Femur (tissue), 1 donor: ENCODE measurements at regions not wholly inside any gene's neighbourhood (a gene's known extent, or its start where the extent isn't known, plus 50 kb on each side); places are given as distances from the start of the nearest gene placed in this dataset.
A peak's percentile ranks its signal among the peaks of the same experiment; 100 is the strongest.

Experiments
- DNase-seq: peaks from one replicate; pipeline ENCODE4 v3.0.0-alpha.2; 2017

DNA sequence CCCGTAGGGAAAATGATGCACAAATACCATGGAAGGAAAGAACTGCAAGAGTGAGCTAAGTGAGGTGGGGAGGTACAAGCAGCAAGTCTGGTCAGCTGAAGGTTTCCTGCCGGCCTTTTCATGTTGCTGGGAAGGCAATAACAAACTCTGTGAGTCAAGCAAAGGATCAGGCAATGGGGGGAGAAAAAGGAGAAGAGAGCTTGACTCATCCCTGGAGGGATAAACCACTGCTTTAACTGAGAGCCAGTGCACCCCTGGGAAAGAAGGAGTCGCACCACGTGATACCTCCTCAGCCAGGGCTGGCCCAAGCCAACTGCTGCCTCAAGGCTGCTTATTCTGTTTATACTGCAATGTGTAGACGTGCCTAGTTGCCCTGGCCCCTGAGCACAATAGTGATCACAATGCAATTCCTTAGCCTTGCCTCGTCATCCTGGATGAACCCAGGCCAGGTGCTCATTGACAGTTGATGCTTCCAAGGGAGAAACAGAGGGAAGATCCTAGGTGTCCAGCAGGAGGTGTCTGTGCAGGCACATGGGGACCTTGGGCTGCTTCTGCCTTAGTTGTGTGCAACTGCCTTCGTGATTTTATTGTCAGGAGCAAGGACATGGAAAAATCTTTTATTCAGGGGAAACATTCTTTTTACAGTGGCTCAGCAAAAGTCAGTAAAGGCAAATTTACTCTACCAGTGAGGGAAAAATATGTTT, 203.0 kb upstream of the TUT7 start:
- DNase-seq, result no peak

DNA sequence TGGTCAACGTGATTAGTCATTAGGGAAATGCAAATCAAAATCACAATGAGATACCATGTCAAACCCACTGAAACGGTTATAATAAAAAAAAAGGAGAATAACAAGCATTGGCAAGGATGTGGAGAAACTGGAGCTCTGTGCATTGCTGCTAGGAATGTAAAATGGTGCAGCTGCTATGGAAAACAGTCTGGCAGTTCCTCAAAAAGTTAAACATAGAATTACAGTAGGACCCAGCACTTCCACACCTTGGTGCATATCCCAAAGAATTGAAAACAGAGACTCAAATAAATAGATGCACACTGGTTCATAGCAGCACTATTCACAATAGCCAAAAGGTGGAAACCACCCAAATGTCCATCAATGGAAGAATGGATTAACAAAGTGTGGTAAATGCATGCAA, 201.5 kb upstream of the TUT7 start:
- no peak for DNase-seq

DNA sequence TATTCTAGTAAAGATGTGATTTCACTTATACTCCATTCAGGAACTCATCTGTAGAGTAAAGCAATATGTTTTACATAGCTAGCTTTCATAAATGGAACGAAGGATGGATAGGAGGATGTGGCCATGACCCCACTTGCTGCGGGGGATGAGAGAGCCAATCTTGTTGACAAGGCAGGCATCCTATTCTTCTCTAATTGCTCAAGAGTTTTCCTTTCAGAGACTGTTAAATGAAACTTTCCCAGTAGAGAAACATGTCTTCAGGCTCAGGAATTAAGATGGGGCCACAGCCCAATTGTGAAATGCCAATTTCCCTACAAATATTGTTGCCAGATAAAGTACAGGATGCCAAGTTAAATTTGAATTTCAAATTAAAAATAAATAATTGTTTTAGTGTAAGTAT, 196.2 kb upstream of the TUT7 start:
- DNase-seq, result no peak

GRCh38 chr9:86549920-86550319, 195.7 kb upstream of the TUT7 start:
- no peak for DNase-seq

DNA sequence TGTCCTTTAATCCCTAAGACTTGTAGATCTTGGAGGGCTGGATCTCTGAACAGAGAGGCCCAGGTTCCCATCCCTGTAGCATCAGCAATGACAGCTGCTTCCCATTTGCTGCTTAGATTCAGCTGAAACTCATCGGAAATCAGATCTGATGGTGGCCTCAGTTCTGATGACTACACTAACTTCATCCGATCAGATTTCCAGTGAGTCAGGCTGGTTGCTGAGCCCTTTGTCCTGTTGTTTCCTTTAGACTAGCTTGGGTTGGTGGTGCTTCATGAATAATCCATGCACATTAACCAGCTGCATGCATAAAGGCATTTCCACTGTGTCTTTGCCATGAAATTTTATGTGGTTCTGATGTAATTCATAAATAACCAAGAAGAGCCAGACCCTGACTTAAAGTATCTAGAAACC, 195.2 kb upstream of the TUT7 start:
- DNase-seq, result peak; percentile 45

GRCh38 chr9:86548220-86548619, 194.0 kb upstream of the TUT7 start:
- no peak for DNase-seq

- no peak for DNase-seq
Observed at GRCh38 chr9:86547571-86547970, 193.4 kb upstream of the TUT7 start.

DNA sequence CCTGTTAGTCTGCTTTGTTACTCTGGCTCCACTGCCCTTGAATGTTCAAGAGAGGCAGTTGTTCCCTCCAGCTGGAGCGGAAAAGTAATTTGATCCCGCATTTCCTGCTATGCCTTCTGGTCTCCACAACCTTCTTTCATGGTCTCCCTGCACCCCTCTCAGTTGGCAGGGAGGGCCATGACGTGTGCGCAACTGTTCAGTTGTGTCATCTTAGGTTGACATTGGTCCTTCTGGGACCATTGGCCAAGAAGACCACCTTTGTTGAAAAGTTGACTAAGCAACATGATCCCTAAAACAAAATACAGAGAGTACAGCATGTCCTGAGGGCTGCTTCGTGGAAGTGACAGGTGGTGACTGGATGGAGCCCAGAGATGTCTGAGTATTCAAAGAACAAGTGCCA, 192.5 kb upstream of the TUT7 start:
- DNase-seq, result peak; percentile 76

GRCh38 chr9:86545090-86545489, 190.9 kb upstream of the TUT7 start:
- no peak for DNase-seq

DNA sequence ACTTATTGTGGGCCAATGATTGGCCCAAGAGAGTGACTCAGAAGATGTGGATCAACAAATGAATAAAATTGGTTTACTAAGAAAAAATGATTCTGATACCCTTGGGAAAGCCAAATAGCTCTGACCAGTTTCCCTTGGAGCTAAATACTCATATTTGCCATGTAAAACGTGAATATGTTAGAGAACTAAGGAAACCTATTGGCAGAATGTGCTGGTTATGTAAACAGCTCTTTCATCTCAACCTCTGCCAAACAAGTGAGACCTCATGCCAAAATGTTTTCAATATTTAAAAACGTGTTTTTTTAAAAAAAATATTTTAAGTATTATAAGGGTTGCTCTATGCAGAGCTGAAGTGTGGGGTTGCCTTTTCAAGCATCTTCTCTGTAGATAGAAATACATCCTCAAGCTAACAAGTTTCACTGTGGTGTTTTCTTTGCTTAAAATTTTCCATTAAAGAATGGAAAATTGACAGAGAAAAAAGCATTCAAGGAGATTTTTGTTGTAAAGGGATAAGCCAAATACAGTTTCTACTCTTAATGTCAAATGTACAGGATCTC, 186.9 kb upstream of the TUT7 start:
- no peak for DNase-seq

GRCh38 chr9:86535406-86535915, 181.3 kb upstream of the TUT7 start:
- DNase-seq, result no peak

DNA sequence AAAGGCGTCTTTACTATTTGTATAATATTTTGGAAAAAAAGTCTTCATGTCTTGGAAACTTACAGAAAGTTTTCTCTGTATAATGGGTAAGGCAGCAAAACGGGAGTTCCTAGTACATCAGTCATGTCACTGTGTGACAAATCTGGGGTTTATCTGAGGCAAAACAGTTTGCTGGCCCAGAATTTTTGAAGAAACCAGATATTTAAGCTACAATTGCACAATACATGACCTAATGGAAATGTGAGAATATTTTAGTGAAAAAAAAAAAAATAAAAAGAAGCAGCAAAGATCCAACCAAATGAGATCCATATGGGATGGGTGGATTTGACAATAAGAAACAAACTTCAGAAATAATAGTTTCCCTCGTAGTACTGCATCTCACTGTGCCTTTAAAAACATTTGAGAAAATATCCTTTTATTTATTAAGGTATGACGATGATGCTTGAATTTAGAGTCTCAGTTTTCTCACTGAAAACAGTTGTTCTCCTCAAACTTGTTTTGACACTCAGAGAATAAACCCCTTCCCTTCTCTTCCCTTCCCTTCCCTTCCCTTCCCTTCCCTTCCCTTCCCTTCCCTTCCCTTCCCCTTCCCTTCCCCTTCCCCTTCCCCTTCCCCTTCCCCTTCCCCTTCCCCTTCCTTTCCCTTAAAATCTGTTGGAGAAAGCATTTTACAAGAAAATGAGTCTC, 180.5 kb upstream of the TUT7 start:
- no peak for DNase-seq

DNA sequence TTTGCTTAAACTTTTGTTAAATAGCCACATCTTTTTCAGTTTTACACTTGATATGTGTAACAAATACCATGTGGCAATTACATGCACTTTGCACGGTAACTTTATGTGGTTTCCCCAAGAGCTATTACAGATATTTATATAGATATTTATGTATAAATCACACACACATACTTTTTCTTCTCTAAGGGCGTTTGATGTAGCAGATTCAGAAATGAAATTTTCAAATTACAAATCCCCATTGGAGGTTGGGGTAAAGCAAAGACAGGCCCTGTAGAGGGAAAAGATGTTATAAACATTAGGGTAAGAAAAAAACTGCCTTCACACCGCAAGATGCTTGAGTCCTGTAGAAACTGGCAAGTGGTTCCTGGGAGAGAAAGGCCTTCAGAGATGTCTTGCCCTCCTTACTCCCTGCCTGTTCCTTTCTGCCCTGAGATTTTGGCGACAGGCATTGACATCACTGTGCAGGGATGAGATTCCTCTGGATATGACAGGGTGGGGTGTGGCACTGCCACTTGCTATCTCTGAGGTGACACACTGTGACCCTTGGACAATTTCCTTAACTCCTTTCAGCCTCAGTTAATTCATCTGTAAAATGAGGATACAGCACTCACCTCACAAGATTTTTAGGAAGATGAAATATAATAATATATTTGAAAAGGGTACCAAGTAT, 177.9 kb upstream of the TUT7 start:
- no peak for DNase-seq

DNA sequence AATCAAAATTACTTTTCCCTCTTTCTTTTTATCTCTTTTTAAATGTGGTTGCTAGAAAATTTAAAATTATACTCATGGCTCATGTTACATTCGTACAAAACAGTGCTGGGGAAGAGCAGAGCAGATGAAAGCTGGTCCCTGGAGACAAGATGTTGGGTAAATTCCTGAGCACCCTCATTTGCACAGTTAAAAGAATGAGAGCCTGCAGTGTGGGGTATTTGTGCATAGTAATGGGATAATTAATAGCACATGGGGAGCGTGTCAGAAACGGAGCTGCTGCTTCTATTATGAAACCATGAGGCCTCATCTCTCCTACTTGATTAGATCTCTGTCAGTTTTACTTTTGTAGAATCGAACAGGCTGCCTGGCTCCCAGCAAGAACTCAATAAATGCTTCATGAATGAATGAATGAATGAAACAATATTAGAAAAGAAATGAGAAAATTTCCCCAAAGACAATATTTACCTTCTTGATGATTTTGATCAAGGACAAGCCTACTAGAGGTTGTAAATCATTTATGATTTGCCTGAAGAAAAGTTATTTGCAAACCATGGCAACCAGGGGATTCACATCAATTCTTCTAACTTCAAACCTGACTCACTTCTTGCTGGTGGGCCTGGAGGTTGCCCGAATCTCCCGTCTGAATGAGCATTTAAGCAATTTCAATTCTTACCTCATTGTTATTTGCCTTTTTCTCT, 177.2 kb upstream of the TUT7 start:
- DNase-seq, result no peak

DNA sequence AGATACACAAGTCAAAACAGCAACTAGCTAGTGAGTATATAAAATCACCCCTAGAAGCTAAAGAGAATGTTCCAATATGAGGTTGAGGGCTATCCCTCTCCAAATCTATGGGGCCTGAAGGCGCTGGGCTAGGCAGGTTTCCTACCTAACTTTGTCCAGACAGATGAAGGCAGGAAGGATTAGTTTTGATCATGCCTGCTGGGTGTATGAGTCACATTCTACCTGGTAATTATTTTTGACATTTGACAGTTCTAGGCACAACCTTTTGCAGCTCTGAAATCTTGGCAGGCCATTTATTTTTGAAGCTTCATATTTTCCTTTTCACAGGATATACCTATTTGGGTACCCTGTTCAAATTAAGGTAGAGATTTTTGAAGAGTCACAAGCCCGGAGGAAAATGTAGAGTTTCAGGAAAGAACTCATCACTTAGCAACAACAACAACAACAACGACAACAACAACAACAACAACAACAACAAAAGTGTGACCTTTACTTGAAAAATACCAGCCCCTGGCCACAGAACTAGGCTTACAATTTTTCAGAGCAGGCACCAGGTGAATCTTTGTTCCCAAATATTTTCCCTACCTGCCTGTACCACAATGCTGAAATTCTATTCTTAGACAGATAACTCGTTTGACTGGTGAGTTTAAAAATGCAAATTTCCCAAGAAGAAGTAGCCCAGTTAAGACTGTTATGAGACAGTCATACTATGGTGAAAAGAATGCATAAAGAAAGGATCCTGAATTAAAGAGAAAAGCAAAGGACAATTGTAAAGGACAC, 175.5 kb upstream of the TUT7 start:
- no peak for DNase-seq

DNA sequence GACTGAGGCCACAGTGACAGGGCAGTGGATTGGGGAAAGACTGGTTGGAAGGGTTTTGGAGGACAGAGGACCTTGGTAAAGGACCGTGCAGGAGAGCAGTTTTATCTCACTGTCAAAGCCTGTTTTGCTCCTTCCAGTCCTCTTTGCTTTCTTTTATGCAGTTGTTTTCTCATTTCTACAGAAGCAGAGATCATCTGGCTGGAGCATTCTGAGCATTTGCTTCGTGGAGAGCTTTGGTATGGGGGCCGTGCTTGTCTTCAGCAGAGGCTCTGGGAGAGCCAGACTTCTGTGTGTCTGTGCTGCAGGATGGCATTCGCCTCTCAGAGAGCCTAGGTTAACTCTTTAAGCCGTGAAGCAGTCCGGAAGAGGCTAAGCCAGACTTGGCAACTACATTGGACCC, 171.8 kb upstream of the TUT7 start:
- DNase-seq, result no peak

DNA sequence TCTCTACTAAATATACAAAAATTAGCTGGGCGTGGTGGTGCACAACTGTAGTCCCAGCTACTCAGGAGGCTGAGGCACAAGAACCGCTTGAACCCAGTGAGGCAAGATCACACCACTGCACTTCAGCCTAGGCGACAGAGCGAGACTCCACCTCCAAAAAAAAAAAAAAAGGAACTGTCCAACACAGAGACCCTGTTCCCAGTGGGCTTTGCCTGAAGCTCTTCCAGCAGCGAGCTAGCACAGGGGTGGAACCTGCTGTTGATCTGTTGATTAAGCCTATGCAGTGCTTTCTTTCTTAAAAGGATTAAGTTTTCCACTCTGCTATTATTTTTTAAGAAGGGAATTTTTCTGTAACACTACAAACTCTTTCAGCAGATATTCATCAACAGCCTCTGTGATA, 171.0 kb upstream of the TUT7 start:
- DNase-seq, result no peak

DNA sequence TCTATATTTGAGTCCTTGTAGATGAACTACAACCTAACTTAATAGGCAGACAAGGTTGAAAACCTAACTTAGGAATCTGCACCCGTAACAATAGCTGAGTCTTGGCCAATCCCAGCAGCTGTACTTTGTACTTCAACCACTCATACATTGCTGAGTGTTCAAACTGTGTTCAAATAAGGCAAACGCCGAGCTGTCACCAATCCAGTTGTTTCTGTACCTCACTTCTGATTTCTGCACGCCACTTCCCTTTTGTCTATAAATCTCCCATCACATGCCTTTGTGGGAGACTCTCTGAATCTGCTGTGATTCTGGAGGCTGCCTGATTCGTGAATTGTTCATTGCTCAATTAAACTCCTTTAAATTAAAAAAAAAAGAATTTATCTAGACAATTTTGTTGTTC, 167.8 kb upstream of the TUT7 start:
- no peak for DNase-seq

- DNase-seq, result no peak
Observed at GRCh38 chr9:86521322-86521721, 167.1 kb upstream of the TUT7 start.

GRCh38 chr9:86519066-86519615, 164.9 kb upstream of the TUT7 start:
- no peak for DNase-seq

DNA sequence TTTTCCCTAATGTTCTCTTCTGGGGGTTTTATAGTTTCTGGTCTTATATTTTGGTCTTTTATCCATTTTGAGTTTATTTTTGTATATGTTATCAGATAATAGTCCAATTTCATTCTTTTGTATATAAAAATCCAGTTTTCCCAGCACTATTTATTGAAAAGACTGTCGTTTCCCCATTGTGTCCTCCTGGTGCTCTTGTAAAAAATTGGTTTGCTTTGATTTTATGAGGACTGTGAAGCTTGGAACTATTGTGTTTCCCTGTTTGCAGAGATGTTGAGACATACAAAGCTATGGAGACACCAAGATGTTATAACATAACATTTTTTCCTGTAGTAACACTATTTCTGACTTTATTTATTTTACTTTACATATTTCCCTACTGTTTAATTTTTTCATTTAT, 163.3 kb upstream of the TUT7 start:
- DNase-seq, result no peak

DNA sequence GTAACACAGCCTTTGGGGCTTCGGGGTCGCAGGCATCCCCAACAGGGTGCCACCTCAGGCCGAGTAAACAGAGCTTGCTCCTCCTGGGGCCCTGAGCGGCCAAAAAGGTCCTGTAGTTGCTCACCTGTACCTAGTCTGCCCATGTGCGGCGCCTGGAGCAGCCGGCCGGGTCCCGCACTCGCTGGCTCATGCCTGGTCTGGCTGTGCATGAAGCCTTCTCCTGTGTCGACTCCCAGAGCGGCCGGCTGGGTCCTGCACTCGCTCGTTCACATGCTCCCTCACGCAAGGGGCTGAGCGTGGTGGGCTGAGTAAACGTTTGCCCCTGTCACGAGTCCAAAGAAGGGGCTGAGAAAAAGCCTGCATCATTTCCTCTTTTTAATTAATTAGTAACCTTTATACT, 162.4 kb upstream of the TUT7 start:
- no peak for DNase-seq
